H1 (cell line): ENCODE measurements at regions not wholly inside any gene's neighbourhood (a gene's known extent, or its start where the extent isn't known, plus 50 kb on each side); places are given as distances from the start of the nearest gene placed in this dataset.

Experiments used
- CEBPB ChIP-seq: IDR thresholded peaks from 2 replicates; pipeline ENCODE4 v1.6.1; 2012; ENCODE audit warnings: low read depth, low read length
- CTCF ChIP-seq, 3 experiments: IDR thresholded peaks; 1 replicate in 2 of 3; 2 replicates in 1 of 3; pipeline versions ENCODE4 v1.5.1 to v1.6.1; 2011; ENCODE audit warnings: low read length in 3 of 3, mild to moderate bottlenecking in 3 of 3, inconsistent platforms in 2 of 3, low read depth in 1 of 3, moderate library complexity in 1 of 3; ENCODE audit not compliant: insufficient read depth in 1 of 3; ENCODE audit errors: control extremely low read depth in 1 of 3
- GTF2F1 ChIP-seq: IDR thresholded peaks from 2 replicates; pipeline ENCODE4 v1.6.1; 2012; ENCODE audit warnings: low read depth, low read length, improper control_type of control experiment, borderline replicate concordance
- RAD21 ChIP-seq, 2 experiments: IDR thresholded peaks in 1 of 2; conservative IDR thresholded peaks in 1 of 2; 2 replicates each; pipeline ENCODE4 v1.6.1; 2011; ENCODE audit warnings: low read depth in 2 of 2, low read length in 2 of 2, improper control_type of control experiment in 1 of 2, inconsistent platforms in 1 of 2, mild to moderate bottlenecking in 1 of 2, moderate library complexity in 1 of 2
- SP1 ChIP-seq: IDR thresholded peaks from 2 replicates; pipeline ENCODE4 v1.6.1; 2011; ENCODE audit warnings: low read depth, low read length
- SP2 ChIP-seq: IDR thresholded peaks from 2 replicates; pipeline ENCODE4 v1.6.1; 2012; ENCODE audit warnings: mild to moderate bottlenecking, low read length, inconsistent platforms
- TEAD4 ChIP-seq: IDR thresholded peaks from 2 replicates; pipeline ENCODE4 v1.6.1; 2012; ENCODE audit warnings: low read depth, low read length, inconsistent platforms, mixed read lengths

GRCh38 chr12:68507657-68508056, 103.0 kb upstream of the RAP1B start (continued):
- no peak for TF ChIP-seq TEAD4
- TF ChIP-seq SP1, result no peak
- TF ChIP-seq GTF2F1, result no peak
- no peak for TF ChIP-seq CTCF (IDR thresholded peaks at IDR 0.05; ENCODE audit: control extremely low read depth in 1 of 3, insufficient read depth in 1 of 3, low read depth in 1 of 3, low read length in 3 of 3)
- TF ChIP-seq RAD21 (IDR thresholded peaks at IDR 0.05 in 1 of 2, conservative IDR thresholded peaks at IDR 0.05 in 1 of 2; ENCODE audit: low read depth in 2 of 2, low read length in 2 of 2), result no peak
- no peak for TF ChIP-seq CEBPB
- no peak for TF ChIP-seq SP2
